ENCODE measurements at regions not wholly inside any gene's neighbourhood (a gene's known extent, or its start where the extent isn't known, plus 50 kb on each side); places are given as distances from the start of the nearest gene placed in this dataset.
A peak's percentile ranks its signal among the peaks of the same experiment; 100 is the strongest.
"Not testable (repeated sequence)": the region's sequence is repeated elsewhere in the genome, so short reads cannot be mapped to it uniquely, and the experiment has no call there.

GRCh38 chr6:114827135-114827534 lies 484.3 kb upstream of the HS3ST5 start:
- DNase-seq (ENCODE audit: low read depth in 2 of 2), result no peak

- no peak for DNase-seq (ENCODE audit: low read depth in 2 of 2)
Observed at GRCh38 chr6:114824409-114824808, 481.6 kb upstream of the HS3ST5 start.

- no peak for DNase-seq (ENCODE audit: low read depth in 2 of 2)
Observed at GRCh38 chr6:114816678-114817077, 473.9 kb upstream of the HS3ST5 start.

GRCh38 chr6:114810468-114810867 lies 467.6 kb upstream of the HS3ST5 start:
- DNase-seq (ENCODE audit: low read depth in 2 of 2), result no peak

- not testable (repeated sequence) for DNase-seq (ENCODE audit: low read depth in 2 of 2)
Observed at GRCh38 chr6:114805426-114805825, 462.6 kb upstream of the HS3ST5 start.

- DNase-seq (ENCODE audit: low read depth in 2 of 2), result no peak
Observed at GRCh38 chr6:114796576-114796975, 453.8 kb upstream of the HS3ST5 start.

- no peak for DNase-seq (ENCODE audit: low read depth in 2 of 2)
Observed at GRCh38 chr6:114793428-114793827, 450.6 kb upstream of the HS3ST5 start.

GRCh38 chr6:114785235-114786127 lies 442.7 kb upstream of the HS3ST5 start:
- DNase-seq (ENCODE audit: low read depth in 2 of 2), result no peak

- DNase-seq (ENCODE audit: low read depth in 2 of 2), result no peak
Observed at GRCh38 chr6:114783783-114784182, 441.0 kb upstream of the HS3ST5 start.

GRCh38 chr6:114783083-114783482 lies 440.3 kb upstream of the HS3ST5 start:
- no peak for DNase-seq (ENCODE audit: low read depth in 2 of 2)

- DNase-seq (ENCODE audit: low read depth in 2 of 2), result no peak
Observed at GRCh38 chr6:114764866-114765265, 422.0 kb upstream of the HS3ST5 start.

GRCh38 chr6:114762145-114762544 lies 419.3 kb upstream of the HS3ST5 start:
- DNase-seq (ENCODE audit: low read depth in 2 of 2), result no peak

- DNase-seq (ENCODE audit: low read depth in 2 of 2), result peak; percentile 2 to 41
Observed at GRCh38 chr6:114747995-114748625, 405.3 kb upstream of the HS3ST5 start.

- no peak for DNase-seq (ENCODE audit: low read depth in 2 of 2)
Observed at GRCh38 chr6:114740547-114740946, 397.7 kb upstream of the HS3ST5 start.

GRCh38 chr6:114739656-114740055 lies 396.8 kb upstream of the HS3ST5 start:
- no peak for DNase-seq (ENCODE audit: low read depth in 2 of 2)

- no peak for DNase-seq (ENCODE audit: low read depth in 2 of 2)
Observed at GRCh38 chr6:114735025-114735735, 392.4 kb upstream of the HS3ST5 start.

- no peak for DNase-seq (ENCODE audit: low read depth in 2 of 2)
Observed at GRCh38 chr6:114733596-114733995, 390.8 kb upstream of the HS3ST5 start.

- DNase-seq (ENCODE audit: low read depth in 2 of 2), result no peak
Observed at GRCh38 chr6:114718716-114719270, 376.0 kb upstream of the HS3ST5 start.

- DNase-seq (ENCODE audit: low read depth in 2 of 2), result no peak
Observed at GRCh38 chr6:114718186-114718585, 375.4 kb upstream of the HS3ST5 start.

GRCh38 chr6:114714836-114715507 lies 372.1 kb upstream of the HS3ST5 start:
- DNase-seq (ENCODE audit: low read depth in 2 of 2), result no peak

- no peak for DNase-seq (ENCODE audit: low read depth in 2 of 2)
Observed at GRCh38 chr6:114713690-114714089, 370.9 kb upstream of the HS3ST5 start.

Data from dermis microvascular lymphatic vessel endothelial cell (primary cell).